IPS-NIHi11 (cell line): ENCODE measurements at regions not wholly inside any gene's neighbourhood (a gene's known extent, or its start where the extent isn't known, plus 50 kb on each side); places are given as distances from the start of the nearest gene placed in this dataset.

Source experiments
- DNase-seq: peaks from one replicate; pipeline ENCODE4 v3.0.0; 2012; ENCODE audit warnings: mixed read lengths, low spot score

DNA sequence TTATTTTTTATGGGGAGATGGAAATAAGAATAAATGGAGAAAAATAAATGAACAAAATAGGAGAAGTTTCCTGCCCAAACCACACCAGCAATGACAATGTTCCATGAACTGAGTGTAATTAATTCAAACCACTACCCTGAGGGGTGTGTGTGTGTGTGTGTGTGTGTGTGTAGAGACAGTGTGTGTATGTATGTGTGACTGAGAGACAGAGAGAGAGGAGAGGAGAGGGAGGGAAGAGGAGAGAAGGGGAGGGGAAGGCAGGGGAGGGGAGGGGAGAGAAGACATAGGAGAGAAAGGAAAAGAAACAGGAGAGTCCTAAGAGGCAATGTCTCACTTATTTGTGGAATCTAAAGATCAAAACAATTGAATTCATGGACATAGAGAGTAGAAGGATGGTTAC lies 65.0 kb upstream of the POU2AF1 start:
- no peak for DNase-seq

DNA sequence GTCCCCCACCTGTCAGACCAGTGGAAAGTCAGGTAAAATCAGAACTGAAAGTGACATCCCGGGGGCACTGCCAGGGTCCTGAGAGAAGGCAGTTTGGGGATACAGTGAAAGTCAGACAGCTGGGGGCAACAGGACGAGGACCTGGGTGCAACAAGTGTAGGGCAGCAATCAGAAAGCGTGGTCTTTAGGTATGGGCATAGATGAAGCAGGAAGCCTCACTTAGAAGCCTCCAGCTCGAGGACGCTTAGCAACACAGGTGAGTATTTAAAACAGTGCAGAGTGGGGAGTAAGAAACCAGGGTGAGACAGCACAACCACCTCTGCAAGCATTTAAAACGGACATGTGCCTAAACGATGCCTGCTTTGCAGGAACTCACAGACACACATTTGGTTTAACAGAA lies 64.6 kb upstream of the POU2AF1 start:
- DNase-seq: no peak

DNA sequence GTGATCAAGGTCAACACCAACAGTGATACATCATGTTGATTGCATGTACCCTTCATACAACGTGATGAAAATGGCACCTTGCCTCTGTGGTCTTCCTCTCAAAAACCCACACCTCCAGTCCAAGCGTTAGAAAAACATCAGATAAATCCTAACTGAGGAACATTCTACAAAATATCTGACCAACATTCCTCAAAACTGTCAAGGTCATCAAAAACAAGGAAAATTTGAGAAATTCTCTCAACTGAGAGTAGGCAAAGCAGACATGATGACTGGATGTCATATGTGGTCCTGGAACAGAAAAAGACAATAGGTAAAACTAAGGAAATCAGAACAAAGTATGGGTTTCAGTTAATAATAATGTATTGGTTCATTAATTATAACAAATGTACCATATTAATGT lies 64.0 kb upstream of the POU2AF1 start:
- DNase-seq: no peak

DNA sequence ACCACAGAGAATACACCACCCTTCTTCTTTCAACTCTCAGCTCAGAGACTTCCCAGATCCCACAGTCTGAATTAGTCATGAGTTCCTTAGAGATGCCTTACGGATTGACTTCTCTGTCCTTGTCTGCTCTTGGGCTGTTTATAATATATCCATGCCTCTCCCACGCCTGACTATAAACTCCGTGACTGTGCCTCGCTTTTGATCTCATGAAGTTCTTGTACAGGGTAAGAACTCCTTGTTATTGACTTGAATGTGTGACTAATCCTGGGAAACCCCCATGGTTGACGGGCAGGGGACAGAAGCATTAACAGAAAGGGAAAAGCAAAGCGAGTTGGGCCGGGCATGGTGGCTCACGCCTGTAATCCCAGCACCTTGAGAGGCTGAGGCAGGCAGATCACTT lies 62.4 kb upstream of the POU2AF1 start:
- DNase-seq: no peak

DNA sequence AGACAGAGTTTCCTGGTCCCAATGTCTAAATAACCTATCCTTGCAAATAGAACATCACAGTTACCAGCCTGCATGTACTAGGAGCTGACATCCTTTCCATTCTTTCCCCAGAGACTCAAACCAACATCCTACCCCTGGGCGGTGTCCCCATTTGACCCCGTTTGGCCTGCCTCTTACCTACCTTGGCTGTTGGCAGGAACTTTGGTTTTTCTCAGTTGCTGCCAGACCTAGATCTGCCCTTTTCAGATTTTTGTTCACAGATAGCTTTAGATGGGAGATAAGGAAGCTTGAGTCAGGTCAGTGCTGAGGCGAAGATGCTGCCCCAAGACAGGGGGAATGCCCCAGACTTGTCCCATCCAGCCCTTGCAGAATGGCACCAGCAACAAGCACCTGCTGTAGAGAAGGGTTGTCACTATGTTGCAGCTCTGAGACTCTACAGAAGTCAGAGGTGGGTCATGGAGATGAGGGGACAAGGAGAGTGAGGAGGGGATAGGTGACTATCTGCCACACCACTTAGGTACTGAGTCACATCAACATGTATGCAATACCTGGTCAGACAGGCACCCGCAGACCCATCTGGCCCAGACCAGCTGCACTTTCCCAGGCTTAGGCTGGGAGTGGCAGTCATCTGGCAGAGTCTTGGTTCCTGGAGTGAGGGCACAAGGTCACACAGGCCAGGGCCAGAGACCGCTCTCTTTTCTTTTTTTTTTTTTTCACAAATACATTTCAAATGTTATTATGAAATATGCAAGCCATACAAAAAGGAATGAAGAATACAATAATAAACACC lies 61.5 kb upstream of the POU2AF1 start:
- no peak for DNase-seq

DNA sequence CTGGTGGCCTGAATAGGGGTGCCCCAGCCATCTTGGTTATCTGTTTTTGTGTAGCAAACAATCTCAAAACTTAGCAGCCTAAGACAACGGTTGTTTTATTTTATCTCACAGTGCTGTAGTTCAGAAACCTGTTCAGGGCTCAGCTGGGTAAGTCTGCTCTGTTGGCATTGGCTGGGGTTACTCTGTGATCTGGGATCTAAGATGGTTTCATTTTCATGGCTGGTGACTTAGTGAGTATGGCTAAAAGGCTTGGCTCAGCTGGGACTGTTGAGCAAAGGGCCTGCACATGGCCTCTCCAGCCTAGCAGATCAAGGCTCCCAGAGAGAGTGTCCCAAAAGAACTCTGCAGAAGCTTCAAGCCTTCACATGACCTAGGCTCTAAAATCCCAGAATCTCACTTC lies 60.8 kb upstream of the POU2AF1 start:
- no peak for DNase-seq

DNA sequence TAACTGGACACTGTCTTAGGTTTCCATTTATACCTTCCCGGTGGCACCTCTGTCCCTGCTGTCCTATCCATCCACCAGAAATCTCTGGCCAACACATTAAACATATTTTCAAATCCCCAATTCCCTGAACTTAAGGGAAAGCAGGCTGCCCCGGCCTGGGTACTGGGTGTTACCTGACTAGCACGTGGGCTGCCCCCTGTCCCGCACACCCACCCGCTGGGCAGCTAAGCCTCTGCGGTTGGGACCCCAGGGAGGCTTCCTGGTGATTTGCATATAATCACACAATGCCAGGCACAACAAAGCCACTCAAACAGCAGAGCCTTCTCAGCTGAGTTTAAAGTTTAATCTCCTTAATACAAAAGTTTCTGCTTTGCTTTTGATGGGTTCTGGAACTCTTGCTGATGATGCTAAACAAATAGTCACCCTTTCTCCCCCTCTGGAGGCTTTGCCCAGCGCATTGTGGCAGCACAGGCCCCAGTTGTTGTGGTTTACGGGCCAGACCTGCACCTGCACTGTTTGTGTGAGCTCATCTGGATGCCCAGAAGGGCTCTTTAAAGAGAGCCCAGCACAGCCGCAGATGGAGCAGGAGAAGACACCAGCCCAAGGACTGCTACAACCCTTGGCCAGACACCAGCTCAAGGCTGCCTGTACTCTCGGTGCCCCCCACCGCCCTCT lies 59.9 kb upstream of the POU2AF1 start:
- no peak for DNase-seq

DNA sequence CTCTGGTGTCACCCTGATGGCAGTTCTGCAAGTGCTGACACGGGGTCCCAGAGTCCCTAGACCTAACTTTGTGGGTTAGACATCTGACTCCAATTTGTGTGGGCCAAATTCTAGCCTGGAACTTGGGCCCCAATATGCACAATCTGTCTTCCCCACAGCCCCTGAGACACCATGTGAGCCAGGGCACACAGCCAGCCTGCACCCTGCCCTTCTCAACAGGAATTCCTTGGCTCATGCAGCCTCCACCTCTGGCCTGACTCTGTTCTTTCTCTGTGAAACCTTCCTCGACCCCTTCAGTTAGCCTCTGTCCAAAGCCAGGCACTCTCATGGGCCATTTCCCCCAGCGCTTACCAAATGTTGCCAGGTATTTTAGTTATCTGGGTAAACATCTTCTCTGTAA lies 59.1 kb upstream of the POU2AF1 start:
- no peak for DNase-seq

DNA sequence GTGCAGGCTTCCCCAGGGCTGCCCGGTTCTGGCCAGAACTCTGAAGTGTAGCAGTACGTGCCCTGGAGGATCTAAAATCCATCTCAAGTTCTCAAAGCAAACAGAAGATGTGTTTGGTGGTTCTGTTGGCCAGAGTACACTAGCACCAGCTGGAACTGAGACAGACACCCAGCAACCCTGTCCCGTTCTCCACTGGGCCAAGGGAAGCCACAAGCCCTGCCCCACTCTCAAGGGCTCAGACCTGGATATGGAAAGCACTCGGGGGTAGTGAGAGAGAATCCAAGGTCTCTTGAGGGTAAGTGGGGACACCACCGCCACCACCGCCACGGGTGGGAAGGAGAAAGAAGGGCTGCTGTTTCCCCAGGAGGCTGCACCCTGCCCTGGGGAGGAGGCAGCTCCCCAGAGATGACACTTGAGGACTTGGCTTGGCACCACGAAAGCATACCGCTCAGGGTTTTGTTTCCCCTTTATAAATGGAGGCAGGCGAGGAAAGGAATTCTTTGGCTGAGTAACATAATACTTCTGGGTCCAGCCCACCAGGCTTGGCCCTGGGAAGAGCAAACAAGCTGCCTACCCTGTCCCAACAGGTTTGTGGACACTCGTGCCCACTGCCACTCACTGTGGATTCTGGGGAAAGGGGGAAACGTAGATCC lies 56.1 kb upstream of the POU2AF1 start:
- DNase-seq: no peak

DNA sequence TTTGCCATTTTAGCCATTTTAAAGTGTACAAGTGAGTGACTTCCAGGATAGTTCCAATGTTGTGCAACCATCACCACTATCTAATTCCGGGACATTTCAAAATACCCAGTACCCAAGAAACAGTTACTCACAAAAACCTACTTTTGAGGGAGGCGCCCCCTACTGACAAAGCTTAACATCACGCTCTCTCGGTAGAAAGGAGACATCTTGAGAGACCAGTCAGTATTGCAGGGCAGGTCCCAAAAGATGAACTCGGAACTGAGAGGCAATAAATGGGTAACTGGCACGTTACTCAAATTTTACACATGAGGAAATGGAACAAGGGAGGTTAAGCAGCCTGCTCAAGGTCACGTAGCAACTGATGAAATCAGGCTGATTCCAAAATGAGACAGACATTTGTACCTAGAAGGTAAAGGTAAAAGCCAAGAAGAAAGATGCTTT lies 50.0 kb upstream of the POU2AF1 start:
- DNase-seq: peak; percentile 43
